HCT116 (cell line): ENCODE measurements at regions not wholly inside any gene's neighbourhood (a gene's known extent, or its start where the extent isn't known, plus 50 kb on each side); places are given as distances from the start of the nearest gene placed in this dataset.

ENCODE experiments used
- EZH2phosphoT487 ChIP-seq: fragments of 200-600 bp; IDR thresholded peaks from 2 replicates; pipeline ENCODE4 v1.6.1; 2018; ENCODE audit warnings: antibody characterized with exemption, borderline replicate concordance
- TF ChIP-seq, protein P1 (sequence below), 3 experiments: fragments of 200-600 bp in 1 of 3; sonication (generic) in 1 of 3; IDR thresholded peaks in 2 of 3; conservative IDR thresholded peaks in 1 of 3; 2 replicates each; pipeline ENCODE4 v1.5.1; 2012 to 2017; ENCODE audit warnings: low read depth in 2 of 3, low read length in 2 of 3, antibody characterized with exemption in 1 of 3, borderline replicate concordance in 1 of 3, control low read depth in 1 of 3, mild to moderate bottlenecking in 1 of 3, mixed read lengths in 1 of 3, mixed run types in 1 of 3, moderate library complexity in 1 of 3; ENCODE audit not compliant: insufficient read depth in 1 of 3

- TF ChIP-seq, protein P1, sequence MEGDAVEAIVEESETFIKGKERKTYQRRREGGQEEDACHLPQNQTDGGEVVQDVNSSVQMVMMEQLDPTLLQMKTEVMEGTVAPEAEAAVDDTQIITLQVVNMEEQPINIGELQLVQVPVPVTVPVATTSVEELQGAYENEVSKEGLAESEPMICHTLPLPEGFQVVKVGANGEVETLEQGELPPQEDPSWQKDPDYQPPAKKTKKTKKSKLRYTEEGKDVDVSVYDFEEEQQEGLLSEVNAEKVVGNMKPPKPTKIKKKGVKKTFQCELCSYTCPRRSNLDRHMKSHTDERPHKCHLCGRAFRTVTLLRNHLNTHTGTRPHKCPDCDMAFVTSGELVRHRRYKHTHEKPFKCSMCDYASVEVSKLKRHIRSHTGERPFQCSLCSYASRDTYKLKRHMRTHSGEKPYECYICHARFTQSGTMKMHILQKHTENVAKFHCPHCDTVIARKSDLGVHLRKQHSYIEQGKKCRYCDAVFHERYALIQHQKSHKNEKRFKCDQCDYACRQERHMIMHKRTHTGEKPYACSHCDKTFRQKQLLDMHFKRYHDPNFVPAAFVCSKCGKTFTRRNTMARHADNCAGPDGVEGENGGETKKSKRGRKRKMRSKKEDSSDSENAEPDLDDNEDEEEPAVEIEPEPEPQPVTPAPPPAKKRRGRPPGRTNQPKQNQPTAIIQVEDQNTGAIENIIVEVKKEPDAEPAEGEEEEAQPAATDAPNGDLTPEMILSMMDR (IDR thresholded peaks at IDR 0.05 in 2 of 3, conservative IDR thresholded peaks at IDR 0.05 in 1 of 3; ENCODE audit: borderline replicate concordance in 1 of 3, insufficient read depth in 1 of 3, low read depth in 2 of 3, low read length in 2 of 3) = no peak
- no peak for TF ChIP-seq EZH2phosphoT487
Measured at GRCh38 chr3:174362556-174362955, 496.6 kb upstream of the NAALADL2 start.
